GM10248 (cell line): ENCODE measurements at regions not wholly inside any gene's neighbourhood (a gene's known extent, or its start where the extent isn't known, plus 50 kb on each side); places are given as distances from the start of the nearest gene placed in this dataset.

Experiments used
- CTCF ChIA-PET: fragments of 300-600 bp; sonication (Branson Sonifier 250); formaldehyde crosslinking; extraction: SDS; loops from one replicate; lab custom pipeline; 2021; ENCODE audit warnings: antibody characterized with exemption; lab: Yijun Ruan, JAX
- POLR2A ChIA-PET: fragments of 350-650 bp; sonication (Branson Sonifier 250); formaldehyde crosslinking; extraction: SDS; loops from one replicate; lab custom pipeline; 2020; ENCODE audit warnings: antibody characterized with exemption; lab: Yijun Ruan, JAX
- DNase-seq: peaks from one replicate; pipeline ENCODE4 v3.0.0; 2012; ENCODE audit errors: extremely low spot score
- TF ChIP-seq, protein P1 (sequence below): IDR thresholded peaks from 2 replicates; pipeline ENCODE4 v1.5.1; 2012; ENCODE audit warnings: mild to moderate bottlenecking, low read depth; ENCODE audit errors: extremely low read depth, missing control alignments, control extremely low read depth

DNA sequence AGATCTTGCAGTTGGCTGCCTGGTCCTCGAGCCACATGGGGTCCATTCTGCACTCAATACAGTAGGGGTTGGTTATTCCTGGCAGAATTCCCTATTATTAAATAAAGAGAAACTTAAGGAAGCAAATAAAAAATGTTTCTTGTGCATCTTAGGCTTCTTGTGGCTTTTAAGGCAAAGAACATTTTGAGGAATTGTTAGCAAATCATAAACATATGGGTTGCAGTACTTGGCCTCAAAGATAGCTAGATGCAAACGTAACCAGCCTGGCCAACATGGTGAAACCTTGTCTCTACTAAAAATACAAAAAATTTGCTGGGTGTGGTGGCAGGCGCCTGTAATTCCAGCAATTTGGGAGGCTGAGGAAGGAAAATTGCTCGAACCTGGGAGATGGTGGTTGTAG, 50.8 kb upstream of the KCNA5 start:
- ChIA-PET POLR2A (no interaction called here), CTCF (interaction anchor here (1.3 to 15.6 kb wide), 3 partner anchors 11 to 133 kb away, joined by 3 to 198 read pairs (median 7); no protein-coding TSS in a partner anchor)
- no peak for DNase-seq
- TF ChIP-seq, protein P1, sequence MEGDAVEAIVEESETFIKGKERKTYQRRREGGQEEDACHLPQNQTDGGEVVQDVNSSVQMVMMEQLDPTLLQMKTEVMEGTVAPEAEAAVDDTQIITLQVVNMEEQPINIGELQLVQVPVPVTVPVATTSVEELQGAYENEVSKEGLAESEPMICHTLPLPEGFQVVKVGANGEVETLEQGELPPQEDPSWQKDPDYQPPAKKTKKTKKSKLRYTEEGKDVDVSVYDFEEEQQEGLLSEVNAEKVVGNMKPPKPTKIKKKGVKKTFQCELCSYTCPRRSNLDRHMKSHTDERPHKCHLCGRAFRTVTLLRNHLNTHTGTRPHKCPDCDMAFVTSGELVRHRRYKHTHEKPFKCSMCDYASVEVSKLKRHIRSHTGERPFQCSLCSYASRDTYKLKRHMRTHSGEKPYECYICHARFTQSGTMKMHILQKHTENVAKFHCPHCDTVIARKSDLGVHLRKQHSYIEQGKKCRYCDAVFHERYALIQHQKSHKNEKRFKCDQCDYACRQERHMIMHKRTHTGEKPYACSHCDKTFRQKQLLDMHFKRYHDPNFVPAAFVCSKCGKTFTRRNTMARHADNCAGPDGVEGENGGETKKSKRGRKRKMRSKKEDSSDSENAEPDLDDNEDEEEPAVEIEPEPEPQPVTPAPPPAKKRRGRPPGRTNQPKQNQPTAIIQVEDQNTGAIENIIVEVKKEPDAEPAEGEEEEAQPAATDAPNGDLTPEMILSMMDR: no peak
